Smooth muscle cell (in vitro differentiated cells): ENCODE measurements at regions not wholly inside any gene's neighbourhood (a gene's known extent, or its start where the extent isn't known, plus 50 kb on each side); places are given as distances from the start of the nearest gene placed in this dataset.

ENCODE experiments used
- DNase-seq: peaks from one replicate; lab custom pipeline; 2025; ENCODE audit not compliant: unreplicated experiment; lab: John Stamatoyannopoulos, UW
- H2AFZ ChIP-seq: fragments of 200-600 bp; sonication (generic); 2 replicates; pipeline ENCODE4 v1.6.0; 2016; ENCODE audit warnings: antibody characterized with exemption, low read depth, mild to moderate bottlenecking
- H3F3A ChIP-seq: fragments of 200-600 bp; sonication (generic); 2 replicates; pipeline ENCODE4 v1.6.0; 2017; ENCODE audit warnings: antibody characterized with exemption, low read depth
- H3K27ac ChIP-seq: fragments of 200-600 bp; sonication (generic); 2 replicates; pipeline ENCODE4 v1.5.1; 2016; ENCODE audit warnings: low read depth, mild to moderate bottlenecking
- H3K27me3 ChIP-seq: fragments of 200-600 bp; sonication (generic); 2 replicates; pipeline ENCODE4 v1.6.1; 2016; ENCODE audit warnings: low read depth, mild to moderate bottlenecking
- H3K36me3 ChIP-seq: fragments of 200-600 bp; sonication (generic); 2 replicates; pipeline ENCODE4 v1.5.1; 2016; ENCODE audit warnings: low read depth
- H3K4me1 ChIP-seq: fragments of 200-600 bp; sonication (generic); 2 replicates; pipeline ENCODE4 v1.5.1; 2016; ENCODE audit warnings: low read depth
- H3K4me2 ChIP-seq: fragments of 200-600 bp; sonication (generic); 2 replicates; pipeline ENCODE4 v1.6.0; 2016; ENCODE audit warnings: mild to moderate bottlenecking
- H3K4me3 ChIP-seq: fragments of 200-600 bp; sonication (generic); 2 replicates; pipeline ENCODE4 v1.5.1; 2016; ENCODE audit warnings: mild to moderate bottlenecking
- H3K79me2 ChIP-seq: fragments of 200-600 bp; sonication (generic); 2 replicates; pipeline ENCODE4 v1.6.0; 2016; ENCODE audit warnings: low read depth, mild to moderate bottlenecking
- H3K9ac ChIP-seq: fragments of 200-600 bp; sonication (generic); 2 replicates; pipeline ENCODE4 v1.6.0; 2016; ENCODE audit warnings: low read depth
- H3K9me3 ChIP-seq: fragments of 200-600 bp; sonication (generic); replicated peaks from 2 replicates; pipeline ENCODE4 v1.5.1; 2016; ENCODE audit warnings: low read depth
- H4K20me1 ChIP-seq: fragments of 200-600 bp; sonication (generic); 2 replicates; pipeline ENCODE4 v1.6.0; 2016; ENCODE audit warnings: low read depth
- CTCF ChIP-seq: fragments of 200-600 bp; sonication (generic); IDR thresholded peaks from 2 replicates; pipeline ENCODE4 v1.5.1; 2017; ENCODE audit warnings: borderline replicate concordance, mild to moderate bottlenecking, antibody characterized with exemption; ENCODE audit not compliant: insufficient read depth, poor library complexity, severe bottlenecking
- WGBS: methylation state at CpG from one replicate; pipeline ENCODE4 v1.1.7; 2016; ENCODE audit warnings: low lambda C conversion rate; 5-methylcytosine and 5-hydroxymethylcytosine counted together

DNA sequence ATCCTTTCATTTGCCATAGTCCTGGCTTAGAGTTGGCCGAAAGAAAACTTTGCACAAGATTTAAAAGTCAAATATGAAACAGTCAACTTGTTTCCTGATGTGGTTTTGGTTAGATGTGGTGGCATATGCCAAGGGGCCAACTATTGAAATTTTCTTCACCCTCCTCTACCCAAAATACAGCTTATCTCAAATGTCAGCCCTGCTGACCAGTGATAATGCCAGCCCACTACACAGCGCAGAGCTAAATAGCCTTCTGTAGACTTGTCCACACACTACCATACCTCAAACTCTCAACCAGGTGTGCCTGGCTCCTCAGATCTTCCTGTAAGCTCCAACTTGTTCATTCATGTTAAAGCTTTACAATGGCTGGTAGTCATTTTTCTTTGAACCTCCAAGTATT, 368.5 kb upstream of the STAC start:
- Histone ChIP-seq H3K4me2 (no peak overlapping the region), H2AFZ (no peak overlapping the region), H3K36me3 (no peaks in the 10 kb centered on the region), H3K79me2 (no peaks in the 10 kb centered on the region), H3K27me3 (no peaks in the 10 kb centered on the region), H3K9me3 (no peaks in the 10 kb centered on the region), H3K4me3 (no peak overlapping the region), H3K9ac (no peak overlapping the region), H4K20me1 (no peaks in the 10 kb centered on the region), H3K4me1 (no peaks in the 10 kb centered on the region), H3F3A (no peaks in the 10 kb centered on the region), H3K27ac (no peak overlapping the region)
- no peak for TF ChIP-seq CTCF
- no peak for DNase-seq
- 90% methylated on average over 2 of the region's 2 CpGs for WGBS

DNA sequence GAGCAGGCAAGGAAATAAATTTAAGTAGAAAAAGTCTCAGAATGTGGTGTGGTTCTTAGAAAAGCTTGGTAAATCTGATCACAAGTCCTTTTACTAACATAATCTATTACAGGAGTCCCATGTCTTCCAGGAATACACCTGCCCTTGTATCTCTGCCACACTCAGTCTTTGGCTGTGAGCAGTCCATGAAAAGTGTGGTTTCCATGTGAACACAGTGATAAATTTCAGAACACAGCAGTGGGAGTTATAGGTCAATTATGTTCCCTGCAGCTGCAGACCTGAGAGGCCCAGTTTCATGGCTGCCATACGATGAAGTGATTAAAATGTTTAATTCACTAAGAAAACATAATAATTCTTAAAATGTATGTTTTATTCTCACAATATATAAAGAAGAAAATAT, 366.9 kb upstream of the STAC start:
- Histone ChIP-seq H4K20me1 (no peaks in the 10 kb centered on the region), H2AFZ (no peak overlapping the region), H3K27ac (no peak overlapping the region), H3K79me2 (no peaks in the 10 kb centered on the region), H3K36me3 (no peaks in the 10 kb centered on the region), H3F3A (no peaks in the 10 kb centered on the region), H3K9ac (no peak overlapping the region), H3K27me3 (no peaks in the 10 kb centered on the region), H3K9me3 (no peaks in the 10 kb centered on the region), H3K4me1 (no peaks in the 10 kb centered on the region), H3K4me2 (no peak overlapping the region), H3K4me3 (no peak overlapping the region)
- TF ChIP-seq CTCF = no peak
- no peak for DNase-seq
- WGBS = 91% methylated on average over 1 of the region's 1 CpG

DNA sequence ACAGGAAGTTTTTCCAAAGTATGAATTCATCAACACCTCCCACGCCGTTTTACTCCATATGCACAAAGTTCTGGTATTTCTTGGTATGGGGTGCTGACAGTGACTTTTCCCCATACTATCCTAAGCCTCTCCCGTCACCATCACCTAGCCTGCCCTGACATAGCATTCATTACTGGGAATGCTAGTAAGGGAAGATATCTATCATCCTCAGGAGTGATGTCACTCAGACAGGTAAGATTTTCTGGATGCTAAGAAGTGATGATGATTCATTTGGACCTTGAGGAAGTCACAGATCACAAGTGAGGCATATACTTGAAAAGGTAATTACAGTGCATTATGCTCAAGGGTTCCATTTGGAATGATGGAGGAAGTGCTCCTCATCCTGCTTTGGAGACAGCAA, 355.1 kb upstream of the STAC start:
- TF ChIP-seq CTCF = no peak
- no peak overlapping the region for H3K9ac ChIP-seq
- H4K20me1 ChIP-seq = no peaks in the 10 kb centered on the region
- peaks cover 5% of the 10 kb centered on the region for H3K27me3 ChIP-seq
- no peaks in the 10 kb centered on the region for H3K36me3 ChIP-seq
- no peak overlapping the region for H3K4me2 ChIP-seq
- H3K79me2 ChIP-seq = no peaks in the 10 kb centered on the region
- DNase-seq = no peak
- WGBS = 87% methylated on average over 3 of the region's 3 CpGs
- no peaks in the 10 kb centered on the region for H3F3A ChIP-seq
- H3K4me3 ChIP-seq = no peak overlapping the region
- H2AFZ ChIP-seq = no peak overlapping the region
- no peaks in the 10 kb centered on the region for H3K4me1 ChIP-seq
- no peaks in the 10 kb centered on the region for H3K9me3 ChIP-seq
- no peak overlapping the region for H3K27ac ChIP-seq

DNA sequence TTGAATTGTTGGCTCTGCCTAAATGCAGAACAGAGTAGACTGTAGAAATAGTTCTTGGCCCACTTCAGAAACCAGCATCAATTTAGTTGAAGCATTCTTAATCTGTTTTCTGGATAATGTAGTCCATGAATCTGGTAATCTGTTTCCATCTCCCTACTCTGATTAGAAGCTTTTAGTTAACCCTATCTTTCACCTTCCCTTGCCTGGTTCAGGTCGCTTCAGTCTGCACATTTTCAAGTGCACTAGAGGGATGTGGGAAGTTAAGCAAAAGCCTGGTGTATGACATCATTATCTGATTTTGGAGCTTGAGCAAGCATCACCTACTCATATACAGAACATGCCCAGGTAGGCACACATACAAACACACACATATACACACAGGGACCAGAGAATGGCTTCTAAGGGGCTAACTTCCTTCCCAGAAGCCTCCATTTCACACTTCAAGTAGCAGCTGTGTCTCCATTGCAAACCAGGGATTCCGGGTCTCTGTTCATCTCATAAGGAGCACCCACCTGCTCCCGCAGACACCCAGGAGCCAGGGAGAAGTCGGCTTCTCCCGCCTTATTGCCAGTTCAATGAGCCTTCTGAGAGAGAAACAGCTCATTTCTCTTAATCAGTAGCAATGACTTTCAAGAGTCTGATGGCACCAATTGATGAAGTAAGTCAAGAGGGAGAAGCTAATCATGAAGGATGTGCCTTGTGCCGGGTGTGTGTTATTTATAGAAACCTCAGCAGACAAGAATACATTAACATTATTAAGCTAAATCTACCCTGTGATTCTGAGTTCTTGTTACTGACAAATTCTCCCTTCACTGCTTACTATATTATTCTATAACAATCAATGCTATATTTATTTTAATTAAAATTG, 347.9 kb upstream of the STAC start:
- no peaks in the 10 kb centered on the region for H3K36me3 ChIP-seq
- H3K9me3 ChIP-seq = no peaks in the 10 kb centered on the region
- H3K4me2 ChIP-seq = no peak overlapping the region
- no peak overlapping the region for H2AFZ ChIP-seq
- WGBS = 90% methylated on average over 6 of the region's 6 CpGs
- no peak overlapping the region for H3K27ac ChIP-seq
- H3K4me1 ChIP-seq = no peaks in the 10 kb centered on the region
- no peaks in the 10 kb centered on the region for H4K20me1 ChIP-seq
- no peaks in the 10 kb centered on the region for H3K27me3 ChIP-seq
- H3F3A ChIP-seq = no peaks in the 10 kb centered on the region
- H3K79me2 ChIP-seq = no peaks in the 10 kb centered on the region
- no peak for TF ChIP-seq CTCF
- no peak overlapping the region for H3K4me3 ChIP-seq
- no peak overlapping the region for H3K9ac ChIP-seq
- DNase-seq = no peak
